ENCODE measurements at regions not wholly inside any gene's neighbourhood (a gene's known extent, or its start where the extent isn't known, plus 50 kb on each side); places are given as distances from the start of the nearest gene placed in this dataset.
"Not testable (repeated sequence)": the region's sequence is repeated elsewhere in the genome, so short reads cannot be mapped to it uniquely, and the experiment has no call there.

DNA sequence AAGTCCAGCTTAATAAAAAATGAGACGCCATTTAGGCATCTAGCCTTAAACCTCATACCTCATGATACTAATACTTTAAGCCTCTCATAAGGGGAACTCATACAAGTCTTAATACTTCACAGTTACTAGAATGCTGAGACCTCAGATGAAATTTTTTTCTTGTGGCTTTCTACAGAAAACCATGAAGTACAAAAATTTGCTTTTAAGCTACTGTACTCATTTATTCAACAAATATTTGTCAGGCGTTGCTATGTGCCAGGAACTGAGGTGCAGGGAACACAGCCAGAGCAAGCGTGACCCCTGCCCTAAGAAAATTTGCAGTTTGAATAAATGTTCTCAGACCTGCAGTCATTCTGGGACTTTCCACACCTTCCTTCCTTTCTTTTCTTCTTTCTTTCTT is 150.6 kb downstream of the MRPL39 start:
- TF ChIP-seq, protein P1, sequence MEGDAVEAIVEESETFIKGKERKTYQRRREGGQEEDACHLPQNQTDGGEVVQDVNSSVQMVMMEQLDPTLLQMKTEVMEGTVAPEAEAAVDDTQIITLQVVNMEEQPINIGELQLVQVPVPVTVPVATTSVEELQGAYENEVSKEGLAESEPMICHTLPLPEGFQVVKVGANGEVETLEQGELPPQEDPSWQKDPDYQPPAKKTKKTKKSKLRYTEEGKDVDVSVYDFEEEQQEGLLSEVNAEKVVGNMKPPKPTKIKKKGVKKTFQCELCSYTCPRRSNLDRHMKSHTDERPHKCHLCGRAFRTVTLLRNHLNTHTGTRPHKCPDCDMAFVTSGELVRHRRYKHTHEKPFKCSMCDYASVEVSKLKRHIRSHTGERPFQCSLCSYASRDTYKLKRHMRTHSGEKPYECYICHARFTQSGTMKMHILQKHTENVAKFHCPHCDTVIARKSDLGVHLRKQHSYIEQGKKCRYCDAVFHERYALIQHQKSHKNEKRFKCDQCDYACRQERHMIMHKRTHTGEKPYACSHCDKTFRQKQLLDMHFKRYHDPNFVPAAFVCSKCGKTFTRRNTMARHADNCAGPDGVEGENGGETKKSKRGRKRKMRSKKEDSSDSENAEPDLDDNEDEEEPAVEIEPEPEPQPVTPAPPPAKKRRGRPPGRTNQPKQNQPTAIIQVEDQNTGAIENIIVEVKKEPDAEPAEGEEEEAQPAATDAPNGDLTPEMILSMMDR (IDR thresholded peaks at IDR 0.05) = no peak
- peak overlapping the region in 1 of 4 donors; percentile 14 for H3K4me3 ChIP-seq
- peak; percentile 46 to 82 (median 78) for ATAC-seq

GRCh38 chr21:25453524-25453923 is 153.8 kb downstream of the MRPL39 start:
- Histone ChIP-seq H3K9me3 (no peaks in the 10 kb centered on the region), H3K4me3 (no peak overlapping the region), H3K27ac (no peak overlapping the region), H3K27me3 (no peaks in the 10 kb centered on the region), H3K36me3 (no peaks in the 10 kb centered on the region), H3K4me1 (peaks cover 3 to 17% (median 8%) of the 10 kb centered on the region in 3 donors)
- TF ChIP-seq, protein P1 (IDR thresholded peaks at IDR 0.05) = no peak
- intact Hi-C loops (cut with DNase I) = no loop called here
- FAIRE-seq (no peak), ATAC-seq (no peak), DNase-seq (no peak)

More for the DNA sequence above, 150.6 kb downstream of the MRPL39 start:
- no peaks in the 10 kb centered on the region for H3K36me3 ChIP-seq
- H3K4me1 ChIP-seq = peaks cover 3 to 17% (median 8%) of the 10 kb centered on the region in 3 donors
- intact Hi-C loops (cut with DNase I) = no loop called here
- H3K9me3 ChIP-seq = no peaks in the 10 kb centered on the region
- WGBS, 2 donors = 15 to 23% methylated on average over 3 of the region's 3 CpGs
- DNase-seq = peak in 2 of 6 donors; percentile 7 to 30
- no peak for FAIRE-seq
- peak overlapping the region in 2 of 4 donors; percentile 63 to 77 for H3K27ac ChIP-seq
- no peaks in the 10 kb centered on the region for H3K27me3 ChIP-seq

DNA sequence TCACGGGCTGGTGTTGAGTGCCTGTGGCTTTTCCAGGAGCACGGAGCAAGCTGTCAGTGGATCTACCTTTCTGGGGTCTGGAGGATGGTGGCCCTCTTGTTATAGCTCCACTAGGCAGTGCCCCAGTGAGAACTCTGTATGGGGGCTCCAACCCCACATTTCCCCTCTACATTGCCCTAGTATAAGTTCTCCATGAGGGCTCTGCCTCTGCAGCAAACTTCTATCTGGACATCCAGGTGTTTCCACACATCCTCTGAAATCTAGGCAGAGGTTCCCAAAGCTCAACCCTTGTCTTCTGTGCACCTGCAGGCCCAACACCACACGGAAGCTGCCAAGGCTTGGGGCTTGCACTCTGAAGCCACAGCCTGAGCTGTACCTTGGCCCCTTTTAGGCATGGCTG is 157.3 kb downstream of the MRPL39 start:
- DNase-seq = peak in 1 of 6 donors; percentile 31
- Histone ChIP-seq H3K27me3 (no peaks in the 10 kb centered on the region), H3K36me3 (no peaks in the 10 kb centered on the region), H3K9me3 (no peaks in the 10 kb centered on the region), H3K4me3 (no peak overlapping the region), H3K27ac (no peak overlapping the region), H3K4me1 (no peaks in the 10 kb centered on the region)
- intact Hi-C loops (cut with DNase I) = no loop called here
- 74 to 82% methylated on average over 3 of the region's 3 CpGs for WGBS, 2 donors
- no peak for ATAC-seq
- FAIRE-seq = no peak
- TF ChIP-seq, protein P1 (IDR thresholded peaks at IDR 0.05) = no peak

DNA sequence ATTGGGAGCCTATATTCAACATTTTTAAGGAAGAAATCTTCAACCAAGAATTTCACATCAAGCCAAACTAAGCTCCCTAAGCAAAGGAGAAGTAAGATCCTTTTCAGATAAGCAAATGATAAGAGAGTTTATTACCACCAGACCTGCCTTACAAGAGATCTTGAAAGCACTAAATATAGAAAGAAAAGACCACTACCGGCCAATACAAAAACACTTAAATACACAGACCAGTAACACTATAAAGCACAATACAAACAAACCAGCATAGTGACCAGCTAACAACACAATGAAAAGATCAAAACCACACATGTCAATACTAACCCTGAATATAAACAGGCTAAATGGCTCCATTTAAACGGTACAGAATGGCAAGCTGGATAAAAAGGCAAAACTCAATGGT is 165.4 kb downstream of the MRPL39 start:
- Histone ChIP-seq H3K4me1 (no peaks in the 10 kb centered on the region), H3K36me3 (no peaks in the 10 kb centered on the region), H3K9me3 (no peaks in the 10 kb centered on the region), H3K4me3 (no peak overlapping the region), H3K27ac (no peak overlapping the region), H3K27me3 (no peaks in the 10 kb centered on the region)
- TF ChIP-seq, protein P1 (IDR thresholded peaks at IDR 0.05) = no peak
- ATAC-seq (no peak), DNase-seq (no peak), FAIRE-seq (no peak)
- intact Hi-C loops (cut with DNase I) = no loop called here
- 37 to 41% methylated on average over 2 of the region's 2 CpGs for WGBS, 2 donors

DNA sequence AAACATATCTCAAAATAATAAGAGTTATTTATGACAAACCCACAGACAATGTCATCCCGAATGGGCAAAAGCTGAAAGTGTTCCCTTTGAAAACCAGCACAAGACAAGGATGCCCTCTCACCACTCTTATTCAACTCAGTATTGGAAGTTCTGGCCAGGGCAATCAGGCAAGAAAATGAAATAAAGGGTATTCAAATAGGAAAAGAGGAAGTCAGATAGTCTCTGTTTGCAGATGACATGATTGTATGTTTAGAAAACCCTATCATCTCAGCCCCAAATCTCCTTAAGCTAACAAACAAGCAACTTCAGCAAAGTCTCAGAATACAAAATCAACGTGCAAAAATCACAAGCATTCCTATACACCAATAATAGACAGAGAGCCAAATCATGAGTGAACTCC is 169.8 kb downstream of the MRPL39 start:
- H3K4me3 ChIP-seq; FAIRE-seq; intact Hi-C loops (cut with DNase I); H3K4me1 ChIP-seq; DNase-seq; H3K27ac ChIP-seq; H3K27me3 ChIP-seq; H3K9me3 ChIP-seq; ATAC-seq; H3K36me3 ChIP-seq: not testable (repeated sequence)
- 54 to 58% methylated on average over 2 of the region's 2 CpGs for whole genome bisulfite sequencing, 2 donors

GRCh38 chr21:25428537-25428936 is 178.7 kb downstream of the MRPL39 start:
- H3K4me1 ChIP-seq = no peaks in the 10 kb centered on the region
- H3K36me3 ChIP-seq = no peaks in the 10 kb centered on the region
- no peak for FAIRE-seq
- H3K4me3 ChIP-seq = no peak overlapping the region
- no peaks in the 10 kb centered on the region for H3K9me3 ChIP-seq
- no peak for ATAC-seq
- DNase-seq = no peak
- TF ChIP-seq, protein P1 (IDR thresholded peaks at IDR 0.05) = no peak
- no peak overlapping the region for H3K27ac ChIP-seq
- no peaks in the 10 kb centered on the region for H3K27me3 ChIP-seq
- intact Hi-C loops (cut with DNase I) = no loop called here

All from pancreas (tissue), 10 donors.